ENCODE measurements at regions not wholly inside any gene's neighbourhood (a gene's known extent, or its start where the extent isn't known, plus 50 kb on each side); places are given as distances from the start of the nearest gene placed in this dataset.
"Not testable (repeated sequence)": the region's sequence is repeated elsewhere in the genome, so short reads cannot be mapped to it uniquely, and the experiment has no call there.

GRCh38 chr5:106134549-106134948, 1536.2 kb downstream of the EFNA5 start:
- DNase-seq (ENCODE audit: low spot score): no peak

GRCh38 chr5:106127985-106128384, 1542.8 kb downstream of the EFNA5 start:
- DNase-seq (ENCODE audit: low spot score): no peak

- DNase-seq (ENCODE audit: low spot score): no peak
Measured at GRCh38 chr5:106127341-106127781, 1543.4 kb downstream of the EFNA5 start.

GRCh38 chr5:106121972-106122605, 1548.6 kb downstream of the EFNA5 start:
- peak; percentile 11 for DNase-seq (ENCODE audit: low spot score)

GRCh38 chr5:106116682-106117081, 1554.1 kb downstream of the EFNA5 start:
- no peak for DNase-seq (ENCODE audit: low spot score)

- no peak for DNase-seq (ENCODE audit: low spot score)
Measured at GRCh38 chr5:106113922-106114321, 1556.8 kb downstream of the EFNA5 start.

- no peak for DNase-seq (ENCODE audit: low spot score)
Measured at GRCh38 chr5:106106384-106106783, 1564.4 kb downstream of the EFNA5 start.

GRCh38 chr5:106097340-106097739, 1573.4 kb downstream of the EFNA5 start:
- no peak for DNase-seq (ENCODE audit: low spot score)

- no peak for DNase-seq (ENCODE audit: low spot score)
Measured at GRCh38 chr5:106094839-106095238, 1575.9 kb downstream of the EFNA5 start.

GRCh38 chr5:106094204-106094607, 1576.5 kb downstream of the EFNA5 start:
- DNase-seq (ENCODE audit: low spot score): peak; percentile 76

- DNase-seq (ENCODE audit: low spot score): no peak
Measured at GRCh38 chr5:106093134-106093533, 1577.6 kb downstream of the EFNA5 start.

- no peak for DNase-seq (ENCODE audit: low spot score)
Measured at GRCh38 chr5:106092455-106092854, 1578.3 kb downstream of the EFNA5 start.

- no peak for DNase-seq (ENCODE audit: low spot score)
Measured at GRCh38 chr5:106089073-106089472, 1581.7 kb downstream of the EFNA5 start.

- no peak for DNase-seq (ENCODE audit: low spot score)
Measured at GRCh38 chr5:106088462-106088861, 1582.3 kb downstream of the EFNA5 start.

- DNase-seq (ENCODE audit: low spot score): no peak
Measured at GRCh38 chr5:106086352-106086751, 1584.4 kb downstream of the EFNA5 start.

- DNase-seq (ENCODE audit: low spot score): no peak
Measured at GRCh38 chr5:106085556-106085955, 1585.2 kb downstream of the EFNA5 start.

- no peak for DNase-seq (ENCODE audit: low spot score)
Measured at GRCh38 chr5:106085136-106085535, 1585.6 kb downstream of the EFNA5 start.

- DNase-seq (ENCODE audit: low spot score): no peak
Measured at GRCh38 chr5:106080535-106080934, 1590.2 kb downstream of the EFNA5 start.

GRCh38 chr5:106076655-106077054, 1594.1 kb downstream of the EFNA5 start:
- DNase-seq (ENCODE audit: low spot score): no peak

GRCh38 chr5:106072208-106072607, 1598.5 kb downstream of the EFNA5 start:
- DNase-seq (ENCODE audit: low spot score): no peak

GRCh38 chr5:106047341-106047740, 1623.4 kb downstream of the EFNA5 start:
- no peak for DNase-seq (ENCODE audit: low spot score)

- not testable (repeated sequence) for DNase-seq (ENCODE audit: low spot score)
Measured at GRCh38 chr5:106032069-106032468, 1638.7 kb downstream of the EFNA5 start.

GRCh38 chr5:106028314-106028713, 1642.4 kb downstream of the EFNA5 start:
- DNase-seq (ENCODE audit: low spot score): no peak

- DNase-seq (ENCODE audit: low spot score): no peak
Measured at GRCh38 chr5:106020894-106021293, 1649.8 kb downstream of the EFNA5 start.
